NCI-H187 (cell line): ENCODE measurements at regions not wholly inside any gene's neighbourhood (a gene's known extent, or its start where the extent isn't known, plus 50 kb on each side); places are given as distances from the start of the nearest gene placed in this dataset.

Experiments used
- DNase-seq, 2 experiments: peaks; one replicate each; lab custom pipeline; 2025; lab: John Stamatoyannopoulos, UW

DNA sequence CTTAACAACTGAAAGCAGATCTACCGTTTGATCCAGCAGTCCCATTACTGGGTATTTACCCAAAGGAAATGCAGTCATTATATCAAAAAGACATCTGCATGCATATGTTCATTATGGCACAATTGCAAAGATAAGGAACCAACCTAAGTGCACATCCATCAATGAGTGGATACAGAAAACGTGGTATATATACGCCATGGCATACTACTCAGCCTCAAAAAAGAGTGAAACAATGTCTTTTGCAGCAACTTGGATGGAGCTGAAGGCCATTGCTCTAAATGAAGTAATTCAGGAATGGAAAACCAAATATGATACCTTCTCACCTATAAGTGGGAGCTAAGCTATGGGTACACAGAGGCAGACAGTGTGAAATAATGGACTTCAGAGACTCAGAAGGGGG lies 169.3 kb downstream of the ZBTB18 start:
- no peak for DNase-seq

DNA sequence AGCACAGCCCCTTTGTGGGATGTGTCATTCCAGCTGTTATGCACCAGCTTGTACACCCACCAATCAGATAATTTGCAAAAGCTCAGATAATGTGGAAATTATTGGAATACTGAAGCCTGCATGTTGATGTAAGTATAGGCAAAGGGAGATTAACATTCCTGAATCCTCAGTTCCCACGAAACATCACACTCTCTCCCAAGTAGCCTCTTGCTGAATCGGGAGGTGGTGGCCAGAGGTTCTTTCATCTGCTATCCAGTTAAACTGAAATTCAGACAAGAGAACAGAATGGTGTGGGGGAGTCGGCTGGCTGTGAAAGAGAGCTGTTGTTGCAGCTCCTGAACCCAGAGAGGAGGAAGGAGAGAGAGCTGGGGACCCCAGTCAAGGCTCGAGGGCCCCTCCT lies 170.9 kb downstream of the ZBTB18 start:
- no peak for DNase-seq

DNA sequence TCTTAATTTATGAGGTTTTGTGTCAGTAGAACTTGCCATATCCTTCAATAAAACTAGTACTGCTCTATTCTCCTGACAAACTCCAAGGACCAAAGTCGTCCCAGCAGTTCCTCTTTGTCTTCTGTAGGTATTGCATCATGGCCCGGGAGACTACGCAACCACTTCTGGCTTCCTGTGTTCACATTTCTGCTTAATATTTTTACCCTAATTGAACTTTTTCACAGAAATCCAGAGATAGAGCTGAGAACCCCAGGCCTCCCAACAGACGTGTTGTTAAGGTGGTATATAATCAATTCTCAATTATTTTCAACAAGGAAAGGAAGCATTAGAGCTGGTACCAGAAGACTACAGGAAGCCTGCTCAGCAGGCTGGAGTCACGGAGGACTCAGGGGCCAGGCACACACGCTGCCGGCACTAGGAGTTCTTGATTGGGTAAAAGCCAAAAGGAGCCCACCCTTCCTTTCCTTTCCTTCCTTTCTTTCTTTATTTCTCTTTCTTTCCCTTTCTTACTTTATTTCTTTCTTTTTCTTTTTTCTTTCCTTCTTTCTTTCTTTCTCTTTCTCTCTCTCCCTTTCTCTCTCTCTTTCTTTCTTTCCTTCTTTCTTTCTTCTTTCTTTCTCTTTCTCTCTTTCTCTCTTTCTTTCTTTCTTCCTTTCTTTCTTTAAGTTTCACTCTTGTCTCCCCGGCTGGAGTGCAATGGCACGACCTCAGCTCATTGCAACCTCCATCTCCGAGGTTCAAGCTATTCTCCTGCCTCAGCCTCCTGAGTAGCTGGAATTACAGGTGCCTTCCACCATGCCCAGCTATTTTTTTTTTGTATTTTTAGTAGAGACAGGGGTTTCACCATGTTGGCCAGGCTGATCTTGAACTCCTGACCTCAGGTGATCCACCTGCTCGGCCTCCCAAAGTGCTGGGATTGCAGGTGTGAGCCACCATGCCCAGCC lies 173.7 kb downstream of the ZBTB18 start:
- DNase-seq, result no peak

DNA sequence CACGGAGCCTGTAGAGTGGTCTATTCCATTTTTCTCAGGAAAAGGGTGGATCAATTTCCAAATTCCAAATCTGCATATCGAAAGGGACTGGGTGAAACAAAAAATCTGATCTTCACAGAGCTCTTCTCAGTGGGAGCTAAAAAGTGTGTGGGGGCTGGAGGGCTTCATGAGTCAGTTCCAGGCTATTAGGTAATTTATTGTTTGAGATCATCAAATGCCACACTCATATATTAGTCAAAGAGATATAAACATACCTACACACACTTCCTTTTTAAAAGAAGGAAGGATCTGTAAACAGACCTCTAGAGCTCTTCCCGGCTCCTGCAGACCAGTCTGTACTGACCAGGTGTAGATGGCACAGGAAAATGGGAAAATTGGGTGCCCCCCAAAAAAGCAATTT lies 175.4 kb downstream of the ZBTB18 start:
- no peak for DNase-seq

GRCh38 chr1:244230470-244230869 lies 179.4 kb downstream of the ZBTB18 start:
- no peak for DNase-seq

GRCh38 chr1:244231193-244231571 lies 180.1 kb downstream of the ZBTB18 start:
- DNase-seq, result no peak

- peak; percentile 34 to 63 for DNase-seq
Observed at GRCh38 chr1:244231572-244232315, 180.7 kb downstream of the ZBTB18 start.

DNA sequence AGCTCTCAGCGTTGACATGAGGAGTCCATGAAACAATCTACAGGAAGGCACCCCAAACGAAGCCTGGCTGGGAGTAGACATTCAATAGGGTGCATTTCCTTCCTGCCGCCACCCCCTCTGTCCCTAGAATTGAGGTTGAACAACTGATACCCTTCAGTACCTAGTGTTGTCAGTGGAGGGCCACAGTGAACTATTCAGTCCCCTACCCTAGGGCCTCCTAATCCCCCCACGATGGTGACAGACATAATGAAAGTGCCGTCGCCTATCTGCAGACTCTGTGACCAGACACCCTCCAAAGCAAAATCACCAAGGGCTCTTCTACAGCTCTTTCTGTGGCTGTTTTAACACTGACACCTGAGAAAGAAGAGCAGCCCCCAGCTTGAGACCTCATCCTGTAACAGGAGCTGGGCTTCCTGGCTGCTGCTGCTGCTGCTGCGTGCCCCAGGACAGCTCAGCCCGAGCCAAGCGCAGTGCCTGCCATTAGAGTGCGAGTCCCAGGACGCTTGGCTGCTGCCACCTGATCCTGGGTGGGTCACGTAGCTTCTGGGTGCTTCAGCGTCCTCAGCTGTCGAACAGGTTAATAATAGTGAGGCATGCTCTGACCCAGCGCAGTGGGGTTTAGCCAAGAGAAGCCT lies 183.0 kb downstream of the ZBTB18 start:
- no peak for DNase-seq

GRCh38 chr1:244235157-244235556 lies 184.1 kb downstream of the ZBTB18 start:
- DNase-seq, result no peak

DNA sequence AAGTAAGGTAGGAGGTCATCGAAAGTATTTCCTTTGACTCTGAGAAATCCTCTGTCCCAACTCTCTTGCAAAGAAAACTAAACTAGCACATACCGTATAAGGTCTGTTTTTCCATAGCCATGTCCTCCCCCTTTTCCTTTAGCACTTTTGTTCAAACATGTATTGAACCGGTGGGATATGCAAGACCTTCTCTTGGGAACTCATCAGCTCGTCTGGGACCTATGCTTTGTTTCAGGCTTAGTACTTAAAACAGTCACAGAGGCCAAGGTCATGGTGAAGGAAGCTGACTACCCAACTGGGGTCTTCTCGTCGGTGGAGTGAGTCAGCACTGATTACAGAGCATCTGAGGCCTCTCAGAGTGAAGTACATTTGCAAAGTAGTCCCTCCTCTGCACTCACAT lies 185.0 kb downstream of the ZBTB18 start:
- DNase-seq, result no peak

GRCh38 chr1:244236721-244237120 lies 185.6 kb downstream of the ZBTB18 start:
- no peak for DNase-seq

DNA sequence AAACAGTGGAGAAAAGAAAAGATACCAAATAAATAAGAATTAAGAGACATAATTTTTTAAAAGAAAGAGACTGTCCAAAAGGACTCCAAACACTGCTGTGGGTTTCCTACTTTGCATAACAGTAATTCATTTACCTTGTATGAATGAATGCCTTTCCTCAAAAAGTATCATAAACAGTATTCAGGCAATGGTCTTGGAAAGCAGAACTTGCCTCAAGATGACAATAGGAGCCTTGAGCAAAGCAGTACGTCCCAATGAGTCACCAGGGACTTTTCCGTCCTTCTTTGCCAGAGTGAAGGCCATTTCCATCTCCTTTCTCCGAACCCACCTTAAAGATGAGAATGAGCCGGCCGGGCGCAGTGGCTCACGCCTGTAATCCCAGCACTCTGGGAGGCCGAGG lies 186.4 kb downstream of the ZBTB18 start:
- DNase-seq, result no peak

- DNase-seq, result peak; percentile 14 to 76
Observed at GRCh38 chr1:244239261-244239770, 188.2 kb downstream of the ZBTB18 start.

- DNase-seq, result no peak
Observed at GRCh38 chr1:244241438-244241837, 190.4 kb downstream of the ZBTB18 start.

DNA sequence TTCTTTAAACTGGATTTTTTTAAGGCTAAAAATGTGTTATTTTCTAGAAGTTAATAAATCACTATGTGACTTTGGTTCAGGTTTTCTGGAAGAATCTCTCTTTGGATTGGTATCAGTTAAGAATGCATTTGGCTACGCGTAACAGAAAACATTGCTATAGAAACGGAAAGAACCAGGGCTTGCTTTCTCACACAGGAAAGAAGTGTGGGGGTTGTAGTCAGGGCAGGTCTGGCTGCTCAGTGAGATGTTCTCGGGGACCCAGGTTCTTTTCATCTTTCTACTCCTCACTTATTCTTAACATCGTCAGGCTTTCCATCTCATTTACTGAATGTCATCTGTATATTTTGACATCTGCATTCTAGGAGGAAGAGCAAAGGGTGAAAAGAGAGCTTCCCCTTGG lies 191.4 kb downstream of the ZBTB18 start:
- no peak for DNase-seq

DNA sequence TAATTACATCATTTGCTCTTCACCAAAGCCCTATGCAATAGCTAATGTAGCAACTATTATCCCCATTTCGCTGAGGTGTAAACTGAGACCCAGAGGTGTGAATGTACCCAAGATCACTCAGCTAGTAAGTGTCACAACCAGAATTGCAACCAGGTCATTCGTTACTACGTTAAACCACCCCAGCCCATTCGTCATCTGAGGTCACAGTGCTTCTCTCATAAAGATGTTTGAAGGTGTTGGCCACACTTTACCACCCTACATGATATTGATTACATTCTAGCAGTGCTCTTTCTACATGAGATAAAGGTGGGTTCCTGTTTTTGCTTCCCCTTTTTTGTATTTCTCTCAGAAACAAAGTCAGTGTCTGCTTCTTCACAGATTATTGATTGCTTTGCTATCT lies 195.3 kb downstream of the ZBTB18 start:
- DNase-seq, result no peak

- DNase-seq, result no peak
Observed at GRCh38 chr1:244248426-244248825, 197.3 kb downstream of the ZBTB18 start.

- DNase-seq, result no peak
Observed at GRCh38 chr1:244252211-244252610, 199.5 kb downstream of the ADSS2 start.

DNA sequence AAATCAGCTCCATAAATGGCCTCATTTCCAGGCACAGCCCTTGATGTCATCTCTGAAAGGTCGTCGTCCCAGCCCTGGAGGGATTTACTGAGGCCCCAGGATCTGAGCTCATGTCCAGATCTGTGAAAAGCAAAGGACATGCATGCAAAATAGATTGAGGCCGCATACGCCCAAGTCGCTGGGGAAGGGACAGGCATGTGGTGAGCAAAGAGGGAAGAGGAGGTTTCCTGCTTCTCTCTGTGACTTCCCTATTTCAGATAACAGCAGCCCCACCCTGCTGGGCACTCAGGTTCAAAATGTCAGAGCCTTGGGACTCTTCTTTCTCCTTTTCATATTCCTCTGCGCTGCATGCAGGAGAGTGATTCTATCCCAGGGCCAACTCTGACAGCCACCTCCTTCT lies 197.2 kb downstream of the ADSS2 start:
- no peak for DNase-seq

DNA sequence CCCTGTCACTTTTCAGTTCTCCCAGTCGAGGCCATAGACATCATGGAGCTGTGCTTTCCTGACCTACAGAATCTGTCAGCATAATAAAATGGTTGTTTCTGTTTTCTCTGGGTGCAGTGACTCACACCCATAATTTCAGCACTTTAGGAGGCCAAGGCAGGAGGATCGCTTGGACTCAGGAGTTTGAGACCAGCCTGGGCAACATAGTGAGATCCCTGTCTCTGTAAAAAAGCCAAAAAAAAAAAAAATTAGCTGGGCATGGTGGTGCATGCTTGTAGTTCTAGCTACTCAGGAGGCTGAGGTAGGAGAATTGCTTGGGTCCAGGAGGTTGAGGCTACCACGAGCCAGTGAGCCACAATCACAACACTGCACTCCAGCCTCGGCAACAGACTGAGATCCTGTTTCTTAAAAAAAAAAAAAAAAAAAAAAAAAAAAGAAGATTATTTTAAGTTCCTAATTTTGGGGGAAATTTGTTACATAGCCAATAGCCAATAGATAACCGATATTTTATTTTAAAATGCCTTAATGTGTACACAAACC lies 196.2 kb downstream of the ADSS2 start:
- no peak for DNase-seq

DNA sequence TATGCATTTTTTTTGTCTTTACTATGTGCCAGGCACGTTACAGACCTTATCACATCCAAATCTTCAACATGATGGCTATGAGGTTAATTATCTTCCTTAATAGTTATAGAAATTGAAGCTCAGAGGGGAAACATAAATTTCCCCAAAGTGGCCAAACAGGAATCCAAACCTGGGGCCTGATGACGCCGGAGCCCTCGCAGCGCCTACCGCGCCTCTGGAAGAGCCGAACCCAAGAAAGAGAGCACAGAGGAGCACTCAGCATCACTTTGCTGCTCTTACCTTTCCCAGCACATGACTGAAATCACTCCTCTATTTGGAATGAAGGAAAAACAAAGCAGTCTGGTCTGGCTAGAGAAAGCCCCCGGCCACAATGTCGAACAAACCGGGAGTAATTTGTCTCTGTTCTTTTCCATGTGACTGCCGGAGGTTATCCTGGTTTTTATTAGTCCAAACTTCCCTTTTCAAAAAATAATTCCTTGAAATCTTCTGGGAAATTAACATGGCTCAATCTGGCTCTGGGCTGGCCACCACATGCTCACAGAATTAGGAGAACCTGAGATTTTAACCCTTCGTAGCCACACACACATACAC lies 195.5 kb downstream of the ADSS2 start:
- DNase-seq, result no peak

- no peak for DNase-seq
Observed at GRCh38 chr1:244264163-244264562, 187.5 kb downstream of the ADSS2 start.
